ENCODE measurements at regions not wholly inside any gene's neighbourhood (a gene's known extent, or its start where the extent isn't known, plus 50 kb on each side); places are given as distances from the start of the nearest gene placed in this dataset.

DNA sequence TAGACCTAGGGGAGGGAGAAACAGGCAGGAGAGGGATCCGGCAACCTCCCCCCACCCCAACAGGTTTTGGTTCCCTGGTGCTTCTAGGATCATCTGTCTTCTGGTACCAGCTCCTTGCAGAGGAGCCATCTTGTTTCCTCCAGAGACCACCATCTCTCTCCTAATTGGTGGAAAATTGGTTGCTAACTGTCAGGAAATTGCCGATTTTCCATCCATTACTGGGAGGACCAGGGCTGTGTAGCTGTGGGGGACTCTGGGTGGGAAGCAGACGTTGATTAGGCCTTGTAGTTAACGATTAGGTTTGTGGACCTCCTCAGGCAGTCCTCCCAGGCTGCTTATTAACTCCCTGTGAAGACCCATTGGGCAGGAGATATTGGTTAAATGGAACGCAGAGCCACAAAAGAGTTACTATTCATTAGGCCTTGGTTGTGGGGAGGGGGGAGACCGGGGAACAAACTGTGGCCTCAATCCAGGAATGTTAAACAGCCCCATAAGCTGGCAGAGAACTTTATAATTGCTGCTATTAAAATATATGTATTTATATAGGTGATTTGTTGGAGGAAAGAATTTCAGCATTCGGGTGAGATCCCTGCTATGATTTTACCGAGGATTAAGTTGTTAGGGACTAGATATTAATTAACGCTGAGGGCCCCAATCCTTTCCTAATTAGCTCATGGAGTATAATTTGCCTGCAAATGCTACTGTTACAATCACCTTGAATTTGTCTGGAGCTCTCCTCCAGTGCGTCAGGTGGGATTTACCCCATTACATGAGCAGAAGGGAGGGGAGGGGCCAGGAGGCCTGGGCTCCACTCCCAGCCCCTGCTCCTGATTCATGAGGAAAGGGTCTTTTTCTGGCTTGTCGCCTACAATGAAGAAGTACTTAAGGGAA is 61.2 kb upstream of the TRABD2B start:
- no peak for DNase-seq
- TF ChIP-seq, protein P1, sequence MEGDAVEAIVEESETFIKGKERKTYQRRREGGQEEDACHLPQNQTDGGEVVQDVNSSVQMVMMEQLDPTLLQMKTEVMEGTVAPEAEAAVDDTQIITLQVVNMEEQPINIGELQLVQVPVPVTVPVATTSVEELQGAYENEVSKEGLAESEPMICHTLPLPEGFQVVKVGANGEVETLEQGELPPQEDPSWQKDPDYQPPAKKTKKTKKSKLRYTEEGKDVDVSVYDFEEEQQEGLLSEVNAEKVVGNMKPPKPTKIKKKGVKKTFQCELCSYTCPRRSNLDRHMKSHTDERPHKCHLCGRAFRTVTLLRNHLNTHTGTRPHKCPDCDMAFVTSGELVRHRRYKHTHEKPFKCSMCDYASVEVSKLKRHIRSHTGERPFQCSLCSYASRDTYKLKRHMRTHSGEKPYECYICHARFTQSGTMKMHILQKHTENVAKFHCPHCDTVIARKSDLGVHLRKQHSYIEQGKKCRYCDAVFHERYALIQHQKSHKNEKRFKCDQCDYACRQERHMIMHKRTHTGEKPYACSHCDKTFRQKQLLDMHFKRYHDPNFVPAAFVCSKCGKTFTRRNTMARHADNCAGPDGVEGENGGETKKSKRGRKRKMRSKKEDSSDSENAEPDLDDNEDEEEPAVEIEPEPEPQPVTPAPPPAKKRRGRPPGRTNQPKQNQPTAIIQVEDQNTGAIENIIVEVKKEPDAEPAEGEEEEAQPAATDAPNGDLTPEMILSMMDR (IDR thresholded peaks at IDR 0.05), result no peak
- no peaks in the 10 kb centered on the region for H3K4me1 Mint-ChIP-seq (ENCODE audit: low read depth)
- no peaks in the 10 kb centered on the region for H3K27me3 Mint-ChIP-seq (ENCODE audit: insufficient read depth)
- H3K9me3 Mint-ChIP-seq, result peaks cover 47% of the 10 kb centered on the region
- H3K4me3 Mint-ChIP-seq, result no peak overlapping the region
- H3K27ac Mint-ChIP-seq, result no peak overlapping the region
- H3K36me3 Mint-ChIP-seq (ENCODE audit: low read depth), result no peaks in the 10 kb centered on the region

DNA sequence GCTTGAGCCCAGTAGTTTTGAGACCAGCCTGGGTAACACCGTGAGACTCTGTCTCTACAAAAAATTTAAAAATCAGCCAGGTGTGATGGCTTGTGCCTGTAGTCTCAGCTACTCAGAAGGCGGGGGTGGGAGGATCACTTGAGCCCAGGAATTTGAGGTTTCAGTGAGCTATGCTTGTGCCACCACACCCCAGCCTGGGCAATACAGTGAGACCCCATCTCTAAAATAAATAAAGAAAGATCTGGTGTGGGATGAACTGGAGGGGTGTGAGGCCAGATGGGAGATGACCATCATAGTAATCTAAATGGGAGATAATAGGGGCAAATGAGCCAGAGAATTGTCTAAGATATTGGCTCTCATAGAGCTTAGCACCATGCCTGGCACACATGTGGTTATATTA is 60.1 kb upstream of the TRABD2B start:
- Mint-ChIP-seq H3K4me1 (ENCODE audit: low read depth) (no peaks in the 10 kb centered on the region), H3K9me3 (peaks cover 39% of the 10 kb centered on the region), H3K4me3 (no peak overlapping the region), H3K27me3 (ENCODE audit: insufficient read depth) (no peaks in the 10 kb centered on the region), H3K36me3 (ENCODE audit: low read depth) (no peaks in the 10 kb centered on the region), H3K27ac (no peak overlapping the region)
- TF ChIP-seq, protein P1 (IDR thresholded peaks at IDR 0.05), result no peak
- no peak for DNase-seq

DNA sequence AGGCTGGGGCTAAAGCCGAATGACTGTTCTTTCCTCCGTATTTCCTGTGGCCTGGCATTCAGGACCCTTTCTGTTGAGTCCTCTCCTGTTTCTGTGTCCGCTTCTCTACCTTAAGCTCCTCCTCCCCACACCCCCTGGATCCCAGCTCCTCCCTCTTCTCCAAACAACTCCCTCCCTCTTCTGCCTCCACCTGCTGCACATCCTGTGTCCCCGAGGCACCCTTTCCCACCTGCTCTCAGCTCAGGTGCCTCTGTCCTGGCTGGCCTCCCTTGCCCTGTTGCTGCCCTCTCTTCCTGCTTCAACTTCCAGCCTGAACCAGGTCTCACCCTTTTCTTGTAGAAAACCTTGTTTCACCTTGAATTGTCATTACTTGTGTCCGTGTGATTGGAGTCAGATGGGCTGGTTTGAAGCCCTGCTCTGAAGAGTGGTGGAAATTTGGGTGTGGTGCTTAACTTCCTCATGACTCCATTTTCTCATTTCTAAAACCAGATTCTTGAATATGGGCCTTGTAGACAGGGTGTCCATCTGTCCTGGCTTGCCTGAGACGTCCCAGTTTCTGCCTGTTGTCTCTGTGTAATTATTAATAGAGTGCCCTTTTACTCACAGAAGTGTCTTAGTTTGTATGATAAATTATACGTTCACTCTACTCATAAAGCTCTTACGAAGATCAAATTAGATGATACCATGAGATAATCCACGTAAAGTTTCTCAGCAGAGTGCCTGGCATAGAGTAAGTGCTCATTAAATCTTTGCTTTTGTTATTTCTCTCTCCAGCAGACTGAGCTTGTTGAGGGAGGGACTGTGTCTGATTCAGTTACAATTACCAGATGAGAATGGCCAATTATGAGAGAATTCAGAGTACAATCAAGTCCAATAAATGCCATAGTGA is 58.9 kb upstream of the TRABD2B start:
- no peak overlapping the region for H3K4me3 Mint-ChIP-seq
- peaks cover 43% of the 10 kb centered on the region for H3K9me3 Mint-ChIP-seq
- H3K27me3 Mint-ChIP-seq (ENCODE audit: insufficient read depth), result no peaks in the 10 kb centered on the region
- no peaks in the 10 kb centered on the region for H3K4me1 Mint-ChIP-seq (ENCODE audit: low read depth)
- H3K36me3 Mint-ChIP-seq (ENCODE audit: low read depth), result no peaks in the 10 kb centered on the region
- H3K27ac Mint-ChIP-seq, result no peak overlapping the region
- TF ChIP-seq, protein P1 (IDR thresholded peaks at IDR 0.05), result no peak
- no peak for DNase-seq

DNA sequence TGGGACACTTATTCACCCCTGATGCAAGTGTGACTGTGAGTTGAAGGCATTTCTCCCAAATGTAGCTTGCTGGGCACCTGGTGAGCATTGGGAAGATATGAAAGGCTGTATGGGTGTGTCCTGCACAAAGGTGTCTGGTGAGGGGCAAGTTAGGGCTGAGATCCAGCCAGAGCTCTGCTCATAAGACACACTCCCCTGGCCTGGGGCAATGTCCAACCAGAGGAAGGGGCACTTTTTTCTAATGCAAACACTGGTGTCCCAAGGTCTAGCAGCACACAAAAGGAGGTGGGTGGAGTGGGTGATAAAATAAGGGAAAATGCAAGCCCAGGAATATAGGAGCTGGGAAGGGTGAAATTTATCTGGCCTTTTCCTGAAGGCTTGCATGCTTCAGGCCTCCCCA is 57.0 kb upstream of the TRABD2B start:
- no peak for DNase-seq
- no peaks in the 10 kb centered on the region for H3K36me3 Mint-ChIP-seq (ENCODE audit: low read depth)
- TF ChIP-seq, protein P1 (IDR thresholded peaks at IDR 0.05), result no peak
- H3K4me3 Mint-ChIP-seq, result no peak overlapping the region
- peaks cover 62% of the 10 kb centered on the region for H3K9me3 Mint-ChIP-seq
- no peak overlapping the region for H3K27ac Mint-ChIP-seq
- H3K4me1 Mint-ChIP-seq (ENCODE audit: low read depth), result no peaks in the 10 kb centered on the region
- no peaks in the 10 kb centered on the region for H3K27me3 Mint-ChIP-seq (ENCODE audit: insufficient read depth)

DNA sequence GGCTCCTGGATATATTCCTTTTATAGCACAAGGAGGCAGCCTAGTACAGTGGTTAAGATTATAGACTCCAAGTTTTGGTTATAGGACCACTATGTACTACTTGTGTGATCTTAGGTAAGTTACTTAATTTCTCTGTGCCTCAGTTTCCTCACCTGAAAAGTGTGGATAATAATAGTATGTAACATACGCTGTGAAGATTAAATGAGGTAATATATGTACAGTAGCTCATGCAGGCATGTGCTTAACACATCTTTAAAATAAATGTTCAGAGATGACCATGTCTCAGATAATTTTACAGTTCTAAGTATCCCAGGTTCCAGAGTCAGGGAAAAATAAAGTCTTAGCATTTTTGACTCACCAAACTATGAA is 55.7 kb upstream of the TRABD2B start:
- Mint-ChIP-seq H3K36me3 (ENCODE audit: low read depth) (no peaks in the 10 kb centered on the region), H3K9me3 (peaks cover 63% of the 10 kb centered on the region), H3K4me1 (ENCODE audit: low read depth) (no peaks in the 10 kb centered on the region), H3K4me3 (no peak overlapping the region), H3K27me3 (ENCODE audit: insufficient read depth) (no peaks in the 10 kb centered on the region; the same call in 1 of the 2 replicates), H3K27ac (no peak overlapping the region)
- TF ChIP-seq, protein P1 (IDR thresholded peaks at IDR 0.05), result no peak
- DNase-seq, result no peak
